ENCODE measurements at regions not wholly inside any gene's neighbourhood (a gene's known extent, or its start where the extent isn't known, plus 50 kb on each side); places are given as distances from the start of the nearest gene placed in this dataset.

DNA sequence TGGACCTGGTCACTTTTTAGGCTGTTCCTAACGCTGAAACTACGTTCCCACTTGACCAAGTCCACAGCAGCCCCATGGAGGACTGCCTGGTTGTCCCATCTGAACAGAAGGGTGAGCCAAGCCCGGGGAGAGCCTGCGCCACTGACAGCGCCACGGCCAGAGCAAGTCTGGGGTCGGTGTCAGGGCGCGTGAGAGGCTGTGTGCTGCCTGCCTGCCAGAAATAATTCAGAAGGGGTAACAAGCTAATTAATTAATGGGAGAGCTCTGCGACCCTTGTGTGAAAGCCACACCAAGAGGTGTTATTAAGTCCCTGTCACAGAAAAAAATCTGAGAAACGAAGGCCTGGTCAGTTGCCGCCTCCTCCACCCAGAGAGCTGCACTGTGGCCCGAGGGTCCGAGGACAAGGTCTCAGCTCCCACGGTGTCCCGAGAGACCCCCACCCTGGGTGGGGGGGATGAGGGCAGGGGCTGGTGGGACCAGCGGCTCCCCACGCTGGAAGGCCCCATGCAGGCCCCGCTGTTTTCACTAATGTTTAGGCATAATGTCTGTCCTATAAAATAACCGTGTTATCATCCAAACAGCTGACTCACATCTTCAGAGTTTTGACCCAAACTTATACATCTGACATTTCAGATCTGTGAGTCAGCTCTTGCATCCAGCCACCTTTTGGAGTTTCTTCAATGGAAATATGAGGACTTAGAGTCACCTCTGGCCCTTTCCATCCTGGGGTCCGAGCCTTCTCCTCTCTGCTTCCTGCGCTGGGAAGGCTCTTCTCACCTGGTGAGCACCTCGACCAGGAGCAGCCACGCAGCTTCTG, 58.5 kb downstream of the DLL1 start:
- TF ChIP-seq, protein P1, sequence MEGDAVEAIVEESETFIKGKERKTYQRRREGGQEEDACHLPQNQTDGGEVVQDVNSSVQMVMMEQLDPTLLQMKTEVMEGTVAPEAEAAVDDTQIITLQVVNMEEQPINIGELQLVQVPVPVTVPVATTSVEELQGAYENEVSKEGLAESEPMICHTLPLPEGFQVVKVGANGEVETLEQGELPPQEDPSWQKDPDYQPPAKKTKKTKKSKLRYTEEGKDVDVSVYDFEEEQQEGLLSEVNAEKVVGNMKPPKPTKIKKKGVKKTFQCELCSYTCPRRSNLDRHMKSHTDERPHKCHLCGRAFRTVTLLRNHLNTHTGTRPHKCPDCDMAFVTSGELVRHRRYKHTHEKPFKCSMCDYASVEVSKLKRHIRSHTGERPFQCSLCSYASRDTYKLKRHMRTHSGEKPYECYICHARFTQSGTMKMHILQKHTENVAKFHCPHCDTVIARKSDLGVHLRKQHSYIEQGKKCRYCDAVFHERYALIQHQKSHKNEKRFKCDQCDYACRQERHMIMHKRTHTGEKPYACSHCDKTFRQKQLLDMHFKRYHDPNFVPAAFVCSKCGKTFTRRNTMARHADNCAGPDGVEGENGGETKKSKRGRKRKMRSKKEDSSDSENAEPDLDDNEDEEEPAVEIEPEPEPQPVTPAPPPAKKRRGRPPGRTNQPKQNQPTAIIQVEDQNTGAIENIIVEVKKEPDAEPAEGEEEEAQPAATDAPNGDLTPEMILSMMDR (IDR thresholded peaks at IDR 0.05; ENCODE audit: insufficient read depth, low read length), result no peak
- no peak overlapping the region for H3K4me3 ChIP-seq (ENCODE audit: low read depth, low read length)
- DNase-seq (ENCODE audit: low read depth), result peak; percentile 10

DNA sequence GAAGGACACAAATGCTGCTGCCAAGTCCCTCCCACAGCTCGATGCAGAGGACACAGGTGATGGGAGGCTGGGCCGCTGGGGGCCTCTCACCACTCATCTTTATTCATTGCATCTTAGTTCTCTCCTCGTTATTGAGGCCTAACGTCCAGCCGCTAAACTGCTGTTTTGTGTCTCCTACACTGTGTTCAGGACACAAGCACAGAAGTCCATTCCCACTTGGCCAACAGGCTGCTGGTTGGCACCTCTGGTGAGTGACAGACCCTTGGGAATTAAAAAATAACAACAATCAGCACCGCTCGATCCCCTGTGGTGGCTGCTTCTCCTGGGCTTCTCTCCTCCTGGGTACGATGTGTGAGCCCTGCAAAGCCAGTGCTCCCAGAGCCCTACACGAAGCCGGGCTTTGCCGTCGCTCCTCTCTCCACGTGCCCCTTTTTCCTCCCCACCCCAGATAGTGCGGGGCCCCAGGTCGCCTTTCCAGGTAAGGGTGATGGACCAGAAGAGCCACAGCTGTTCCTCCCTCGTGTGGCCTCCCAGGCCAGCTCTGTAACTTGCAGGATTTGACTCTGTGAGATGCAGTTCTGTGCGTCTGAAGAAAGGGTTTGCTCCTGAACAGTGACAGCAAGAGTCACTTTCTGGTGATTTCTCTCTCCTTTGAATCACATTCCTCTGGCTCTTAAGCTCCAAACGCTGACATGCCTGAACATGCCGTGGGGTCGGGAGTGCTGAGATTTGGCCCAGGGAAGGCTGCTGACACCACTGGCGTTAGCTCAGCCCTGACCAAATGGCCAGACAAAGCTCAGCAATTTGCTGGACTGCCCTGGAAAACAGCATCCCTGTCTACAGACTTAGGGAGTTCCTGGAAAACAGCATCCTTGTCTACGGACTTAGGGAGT, 59.3 kb downstream of the DLL1 start:
- no peak overlapping the region for H3K4me3 ChIP-seq (ENCODE audit: low read depth, low read length)
- TF ChIP-seq, protein P1 (IDR thresholded peaks at IDR 0.05; ENCODE audit: insufficient read depth, low read length), result no peak
- peak; percentile 42 for DNase-seq (ENCODE audit: low read depth)

DNA sequence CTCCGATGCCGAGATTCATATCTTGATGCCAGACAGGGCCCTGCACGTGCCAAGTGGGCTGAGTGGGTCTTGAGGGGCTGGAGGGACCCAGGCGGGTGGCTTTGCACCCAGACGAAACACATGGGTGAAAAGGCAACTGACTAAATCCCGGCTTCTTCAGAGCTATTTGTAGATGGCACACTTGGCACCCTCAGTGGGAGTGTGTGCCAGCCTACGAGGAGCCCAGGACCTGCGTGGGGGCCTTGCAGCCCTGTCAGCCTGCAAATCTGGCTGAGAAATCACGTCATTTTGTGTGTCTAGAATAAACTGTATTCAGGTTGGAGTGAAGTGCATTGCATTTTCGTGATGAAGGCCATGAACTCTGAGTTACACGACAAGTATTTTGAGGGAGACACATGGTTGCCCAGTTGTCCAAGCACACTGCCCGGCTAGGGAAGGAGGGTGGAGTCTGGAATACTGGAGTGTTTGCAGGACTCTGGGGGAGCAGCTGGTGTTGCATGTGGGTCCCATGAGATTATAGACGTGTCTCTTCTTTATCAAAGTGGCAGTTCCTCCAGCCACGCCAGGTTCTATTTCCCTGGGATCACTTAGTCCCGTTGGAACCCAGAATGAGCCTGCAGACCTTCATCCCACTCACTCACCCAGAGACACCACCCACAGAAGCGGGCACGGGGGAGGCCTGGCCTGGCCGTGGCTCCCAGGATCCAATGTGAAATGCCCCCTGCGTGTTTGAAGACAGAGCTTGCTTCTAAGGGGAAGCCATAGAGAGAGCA, 60.2 kb downstream of the DLL1 start:
- no peak overlapping the region for H3K4me3 ChIP-seq (ENCODE audit: low read depth, low read length)
- DNase-seq (ENCODE audit: low read depth), result no peak
- TF ChIP-seq, protein P1 (IDR thresholded peaks at IDR 0.05; ENCODE audit: insufficient read depth, low read length), result no peak

DNA sequence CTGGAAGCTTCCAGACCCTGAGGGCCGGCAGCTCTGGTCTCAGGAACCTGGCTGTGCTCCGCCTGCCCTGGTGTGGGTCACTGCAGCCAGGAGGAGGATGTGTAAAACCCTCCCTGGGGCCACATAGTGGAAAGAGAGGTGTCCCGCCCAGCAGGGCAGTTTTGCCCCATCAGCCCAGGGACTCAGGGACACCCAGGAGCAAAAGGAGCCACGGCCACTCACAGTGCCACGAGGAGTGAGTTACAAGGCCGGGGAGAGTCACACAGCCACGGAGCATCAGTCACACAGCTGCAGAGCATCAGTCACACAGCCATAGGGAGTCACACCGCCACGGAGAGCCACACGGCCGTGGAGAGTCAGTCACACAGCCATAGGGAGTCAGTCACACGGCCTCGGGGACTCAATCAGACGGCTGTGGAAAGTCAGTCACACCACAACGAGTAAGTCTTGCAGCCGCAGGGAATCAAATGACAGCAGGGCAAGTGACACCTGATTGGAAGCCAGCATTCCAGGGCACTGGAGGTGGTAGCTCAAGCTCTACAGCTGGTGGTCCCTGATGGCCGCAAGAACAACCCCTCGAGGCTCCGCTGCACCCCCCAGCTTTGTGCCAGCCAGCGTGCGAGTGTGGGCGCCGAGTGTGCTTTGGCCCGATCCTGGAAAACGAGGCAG, 60.9 kb downstream of the DLL1 start:
- TF ChIP-seq, protein P1 (IDR thresholded peaks at IDR 0.05; ENCODE audit: insufficient read depth, low read length), result no peak

DNA sequence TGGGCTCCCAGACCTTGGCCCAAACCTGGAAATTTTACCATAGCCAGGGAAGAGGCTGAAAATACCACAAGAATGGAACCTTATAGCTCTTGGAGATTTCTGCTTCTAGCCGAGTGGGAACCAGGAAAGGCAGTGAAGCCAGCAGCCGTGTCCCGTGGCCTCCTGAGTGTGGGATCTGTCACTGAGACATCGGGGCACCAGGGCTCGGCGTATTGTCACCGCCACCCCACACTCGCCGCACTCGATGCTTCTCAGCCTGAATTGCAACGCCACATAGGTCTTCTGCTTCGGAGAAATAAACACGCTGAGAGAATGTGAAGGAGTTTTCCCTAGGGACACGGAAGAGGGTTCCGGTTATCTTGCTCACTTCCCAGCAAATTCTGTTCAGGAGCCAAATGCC, 61.5 kb downstream of the DLL1 start:
- no peak overlapping the region for H3K4me3 ChIP-seq (ENCODE audit: low read depth, low read length)
- TF ChIP-seq, protein P1 (IDR thresholded peaks at IDR 0.05; ENCODE audit: insufficient read depth, low read length), result no peak
- DNase-seq (ENCODE audit: low read depth), result no peak

More for the DNA sequence above, 60.9 kb downstream of the DLL1 start:
- H3K4me3 ChIP-seq (ENCODE audit: low read depth, low read length), result no peak overlapping the region
- DNase-seq (ENCODE audit: low read depth), result no peak

DNA sequence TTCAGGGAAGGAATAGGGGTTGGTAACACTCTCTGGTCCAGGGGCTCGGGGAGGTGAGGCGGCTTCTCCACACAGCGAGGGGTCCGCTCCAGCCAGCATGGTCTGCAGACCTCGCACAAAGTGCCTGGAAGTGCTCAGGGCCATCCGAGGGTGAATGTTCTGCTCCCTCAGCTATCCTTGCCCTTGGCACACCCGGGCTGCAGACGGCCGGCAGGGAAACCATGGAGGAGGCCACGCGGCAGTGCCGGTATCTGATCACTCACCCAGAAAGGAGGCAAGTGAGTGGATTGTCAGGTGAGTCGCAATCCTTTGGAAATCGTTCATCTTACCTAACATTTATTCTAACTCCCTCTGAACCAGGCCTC, 62.0 kb downstream of the DLL1 start:
- H3K4me3 ChIP-seq (ENCODE audit: low read depth, low read length), result no peak overlapping the region
- TF ChIP-seq, protein P1 (IDR thresholded peaks at IDR 0.05; ENCODE audit: insufficient read depth, low read length), result no peak
- DNase-seq (ENCODE audit: low read depth), result no peak
